NB4 (cell line): ENCODE measurements at regions not wholly inside any gene's neighbourhood (a gene's known extent, or its start where the extent isn't known, plus 50 kb on each side); places are given as distances from the start of the nearest gene placed in this dataset.

ENCODE experiments used
- CTCF ChIP-seq: IDR thresholded peaks from one replicate; pipeline ENCODE4 v1.5.1; 2012; ENCODE audit warnings: low read depth, low read length
- MYC ChIP-seq: IDR thresholded peaks from 2 replicates; pipeline ENCODE4 v1.6.1; 2011; ENCODE audit warnings: low read depth, low read length
- POLR2A ChIP-seq: IDR thresholded peaks from 2 replicates; pipeline ENCODE4 v1.6.1; 2011; ENCODE audit warnings: mild to moderate bottlenecking; ENCODE audit not compliant: insufficient read length; ENCODE audit errors: extremely low read depth
- TF ChIP-seq, protein P1 (sequence below): IDR thresholded peaks from 2 replicates; pipeline ENCODE4 v1.6.1; 2011; ENCODE audit warnings: low read depth, low read length

DNA sequence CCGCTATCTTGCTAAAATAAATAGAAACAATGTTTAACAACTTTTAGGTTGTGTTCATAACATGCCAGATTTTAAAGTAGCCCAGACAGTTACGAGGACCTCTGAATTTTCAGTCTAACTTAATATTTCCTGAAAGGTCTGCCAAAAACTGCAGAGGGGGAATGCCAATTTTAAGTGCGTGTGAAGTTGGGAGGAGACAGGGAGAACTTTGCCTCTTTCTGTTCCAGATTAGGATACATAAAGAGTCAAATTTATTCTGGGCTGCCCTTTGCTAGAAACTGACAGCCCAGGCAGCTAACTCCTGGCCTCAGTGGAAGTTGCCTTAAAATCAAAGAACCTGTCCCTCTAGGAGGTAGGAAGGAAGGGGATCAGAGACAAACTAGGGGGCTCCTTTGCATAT is 52.3 kb upstream of the PIP4K2A start:
- no peak for TF ChIP-seq POLR2A
- no peak for TF ChIP-seq CTCF
- TF ChIP-seq, protein P1, sequence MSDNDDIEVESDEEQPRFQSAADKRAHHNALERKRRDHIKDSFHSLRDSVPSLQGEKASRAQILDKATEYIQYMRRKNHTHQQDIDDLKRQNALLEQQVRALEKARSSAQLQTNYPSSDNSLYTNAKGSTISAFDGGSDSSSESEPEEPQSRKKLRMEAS = no peak
- no peak for TF ChIP-seq MYC
